H1 (cell line): ENCODE measurements at regions not wholly inside any gene's neighbourhood (a gene's known extent, or its start where the extent isn't known, plus 50 kb on each side); places are given as distances from the start of the nearest gene placed in this dataset.

Source experiments
- CTCF ChIA-PET: fragments of 300-600 bp; sonication (Branson Sonifier 250); formaldehyde crosslinking; loops from one replicate; lab custom pipeline; 2021; ENCODE audit not compliant: partially characterized antibody; lab: Charles Lee
- POLR2A ChIA-PET: fragments of 300-600 bp; sonication (Branson Sonifier 250); formaldehyde crosslinking; loops from one replicate; lab custom pipeline; 2021; ENCODE audit warnings: inconsistent platforms; ENCODE audit not compliant: partially characterized antibody; lab: Charles Lee
- DNase-seq, 2 experiments: peaks; one replicate each; pipeline versions ENCODE4 v3.0.0 to v3.0.0-alpha.2; 2010 to 2022; ENCODE audit warnings: low spot score in 2 of 2, low read depth in 1 of 2, mixed read lengths in 1 of 2
- FAIRE-seq: peaks from 2 replicates; lab custom pipeline; 2011; peaks lifted over from hg19 to GRCh38; lab: Jason Lieb, UNC
- H2AFZ ChIP-seq: 2 replicates; pipeline ENCODE4 v1.8.1; 2012; ENCODE audit warnings: low read length, inconsistent platforms
- H2AK5ac ChIP-seq: 2 replicates; pipeline ENCODE4 v1.6.1; 2013; ENCODE audit warnings: low read depth, low read length
- H2BK120ac ChIP-seq: replicated peaks from 2 replicates; pipeline ENCODE3; 2013; ENCODE audit warnings: low read depth, low read length, inconsistent platforms
- H2BK12ac ChIP-seq: 2 replicates; pipeline ENCODE4 v1.6.1; 2013; ENCODE audit warnings: low read depth, low read length
- H2BK15ac ChIP-seq: 2 replicates; pipeline ENCODE4 v1.6.1; 2013; ENCODE audit warnings: low read length
- H2BK20ac ChIP-seq: 2 replicates; pipeline ENCODE4 v1.6.1; 2013; ENCODE audit warnings: low read length
- H2BK5ac ChIP-seq: 2 replicates; pipeline ENCODE4 v1.6.1; 2013; ENCODE audit warnings: low read depth, low read length
- H3K14ac ChIP-seq: 2 replicates; pipeline ENCODE4 v1.6.1; 2013; ENCODE audit warnings: inconsistent platforms; ENCODE audit not compliant: insufficient read length
- H3K18ac ChIP-seq: 2 replicates; pipeline ENCODE4 v1.6.1; 2013; ENCODE audit warnings: low read length; ENCODE audit errors: extremely low read depth
- H3K23ac ChIP-seq: 2 replicates; pipeline ENCODE4 v1.6.1; 2013; ENCODE audit warnings: inconsistent platforms; ENCODE audit not compliant: insufficient read length
- H3K23me2 ChIP-seq: 2 replicates; pipeline ENCODE4 v1.6.1; 2013; ENCODE audit warnings: low read depth, low read length
- H3K27ac ChIP-seq: 2 replicates; pipeline ENCODE4 v1.6.1; 2011; ENCODE audit warnings: low read depth, low read length, inconsistent platforms
- H3K27me3 ChIP-seq, 4 experiments: replicated peaks in 1 of 4; 1 replicate in 1 of 4; 2 replicates in 3 of 4; pipeline versions ENCODE4 v1.6.1 to v1.8.1; 2011 to 2013; ENCODE audit warnings: low read length in 3 of 4, mild to moderate bottlenecking in 3 of 4, inconsistent platforms in 2 of 4, mixed read lengths in 2 of 4, moderate library complexity in 1 of 4; ENCODE audit not compliant: control insufficient read depth in 3 of 4, insufficient read depth in 3 of 4; ENCODE audit errors: extremely low read depth in 1 of 4
- H3K36me3 ChIP-seq, 4 experiments: 2 replicates each; pipeline versions ENCODE4 v1.6.1 to v1.8.1; 2011 to 2013; ENCODE audit warnings: mild to moderate bottlenecking in 4 of 4, low read length in 3 of 4, moderate library complexity in 2 of 4, control low read depth in 1 of 4, inconsistent platforms in 1 of 4; ENCODE audit not compliant: insufficient read depth in 4 of 4, control insufficient read depth in 2 of 4
- H3K4ac ChIP-seq: replicated peaks from 2 replicates; pipeline ENCODE3; 2013; ENCODE audit warnings: low read length, low read depth, mixed read lengths, inconsistent platforms; ENCODE audit not compliant: insufficient read length
- H3K4me1 ChIP-seq, 4 experiments: replicated peaks in 1 of 4; 1 replicate in 1 of 4; 2 replicates in 3 of 4; pipeline versions ENCODE4 v1.6.1 to v1.8.1; 2011 to 2013; ENCODE audit warnings: low read length in 3 of 4, inconsistent platforms in 2 of 4, mixed read lengths in 1 of 4; ENCODE audit not compliant: insufficient read depth in 4 of 4, control insufficient read depth in 3 of 4
- H3K4me2 ChIP-seq, 2 experiments: 2 replicates each; pipeline versions ENCODE4 v1.6.1 to v1.8.1; 2011 to 2013; ENCODE audit warnings: low read depth in 2 of 2, low read length in 2 of 2, control low read depth in 1 of 2, inconsistent platforms in 1 of 2, mild to moderate bottlenecking in 1 of 2; ENCODE audit not compliant: insufficient read depth in 1 of 2
- H3K4me3 ChIP-seq, 4 experiments: fragments of 200-600, 300-600 bp in 1 of 4; sonication (generic), shearing (Covaris generic), sonication (Bioruptor Twin) in 1 of 4; 2 replicates each; pipeline versions ENCODE4 v1.5.1 to v1.8.1; 2011 to 2016; ENCODE audit warnings: low read length in 4 of 4, low read depth in 3 of 4, control low read depth in 2 of 4, inconsistent platforms in 2 of 4, mild to moderate bottlenecking in 2 of 4, mixed read lengths in 1 of 4, moderate library complexity in 1 of 4; ENCODE audit not compliant: insufficient read depth in 2 of 4; ENCODE audit errors: extremely low read depth in 1 of 4
- H3K56ac ChIP-seq: replicated peaks from 2 replicates; pipeline ENCODE3; 2013; ENCODE audit warnings: low read depth, mild to moderate bottlenecking, mixed read lengths, low read length, inconsistent platforms; ENCODE audit not compliant: insufficient read length
- H3K79me1 ChIP-seq: 2 replicates; pipeline ENCODE4 v1.6.1; 2013; ENCODE audit warnings: low read depth, low read length, control low read depth
- H3K79me2 ChIP-seq, 2 experiments: 2 replicates each; pipeline versions ENCODE4 v1.6.1 to v1.8.1; 2012 to 2013; ENCODE audit warnings: low read length in 2 of 2, mild to moderate bottlenecking in 2 of 2, inconsistent platforms in 1 of 2; ENCODE audit not compliant: insufficient read depth in 2 of 2, control insufficient read depth in 1 of 2
- H3K9ac ChIP-seq, 4 experiments: replicated peaks in 1 of 4; 1 replicate in 1 of 4; 2 replicates in 3 of 4; pipeline versions ENCODE4 v1.6.1 to v1.8.1; 2011 to 2013; ENCODE audit warnings: low read depth in 3 of 4, low read length in 3 of 4, control low read depth in 2 of 4, mild to moderate bottlenecking in 2 of 4, moderate library complexity in 2 of 4, inconsistent platforms in 1 of 4; ENCODE audit errors: extremely low read depth in 1 of 4
- H3K9me3 ChIP-seq, 2 experiments: 2 replicates each; pipeline versions ENCODE4 v1.6.1 to v1.8.1; 2012 to 2013; ENCODE audit warnings: mild to moderate bottlenecking in 2 of 2, moderate library complexity in 2 of 2, control low read depth in 1 of 2, inconsistent platforms in 1 of 2, low read depth in 1 of 2, low read length in 1 of 2, mixed read lengths in 1 of 2; ENCODE audit not compliant: insufficient read depth in 2 of 2
- H4K20me1 ChIP-seq, 2 experiments: replicated peaks in 1 of 2; 2 replicates each; pipeline versions ENCODE3 to v1.8.1; 2011 to 2013; ENCODE audit warnings: inconsistent platforms in 2 of 2, low read length in 2 of 2, mild to moderate bottlenecking in 1 of 2; ENCODE audit not compliant: insufficient read depth in 2 of 2, control insufficient read depth in 1 of 2
- H4K5ac ChIP-seq: 2 replicates; pipeline ENCODE4 v1.6.1; 2013; ENCODE audit warnings: low read length, low read depth, mixed read lengths, inconsistent platforms; ENCODE audit not compliant: insufficient read length
- H4K8ac ChIP-seq: 2 replicates; pipeline ENCODE4 v1.8.0; 2013; ENCODE audit warnings: mild to moderate bottlenecking, moderate library complexity, low read length, inconsistent platforms; ENCODE audit not compliant: insufficient read depth; ENCODE audit errors: extremely low read depth
- H4K91ac ChIP-seq: replicated peaks from 2 replicates; pipeline ENCODE3; 2013; ENCODE audit warnings: low read length, mixed read lengths, inconsistent platforms; ENCODE audit not compliant: insufficient read length
- CBX8 ChIP-seq: fragments of 300-800, 300-1000 bp; sonication (generic); IDR thresholded peaks from 2 replicates; pipeline ENCODE4 v1.7.1; 2016; ENCODE audit warnings: low read depth, low read length, borderline replicate concordance
- CTBP2 ChIP-seq: IDR thresholded peaks from 2 replicates; pipeline ENCODE4 v1.7.0; 2011; ENCODE audit warnings: borderline replicate concordance, mild to moderate bottlenecking, moderate library complexity, mixed read lengths, low read length; ENCODE audit not compliant: insufficient read depth, insufficient read length
- CTCF ChIP-seq, 3 experiments: IDR thresholded peaks; 1 replicate in 2 of 3; 2 replicates in 1 of 3; pipeline versions ENCODE4 v1.5.1 to v1.6.1; 2011; ENCODE audit warnings: low read length in 3 of 3, mild to moderate bottlenecking in 3 of 3, inconsistent platforms in 2 of 3, low read depth in 1 of 3, moderate library complexity in 1 of 3; ENCODE audit not compliant: insufficient read depth in 1 of 3; ENCODE audit errors: control extremely low read depth in 1 of 3
- FOSL1 ChIP-seq: IDR thresholded peaks from 2 replicates; pipeline ENCODE4 v1.6.1; 2011; ENCODE audit warnings: mild to moderate bottlenecking, low read depth, low read length, moderate library complexity; ENCODE audit not compliant: insufficient read depth
- GABPA ChIP-seq: IDR thresholded peaks from 2 replicates; pipeline ENCODE4 v1.6.1; 2011; ENCODE audit warnings: mild to moderate bottlenecking, low read length, moderate library complexity, borderline replicate concordance; ENCODE audit not compliant: insufficient read depth
- JUND ChIP-seq: IDR thresholded peaks from 2 replicates; pipeline ENCODE4 v1.6.1; 2011; ENCODE audit warnings: mild to moderate bottlenecking, improper control_type of control experiment, low read length
- PHF8 ChIP-seq: fragments of 200-600 bp; sonication (generic); conservative IDR thresholded peaks from 2 replicates; pipeline ENCODE4 v1.7.1; 2012; ENCODE audit warnings: low read depth, mild to moderate bottlenecking, inconsistent platforms, low read length, moderate library complexity
- POLR2AphosphoS5 ChIP-seq: IDR thresholded peaks from 2 replicates; pipeline ENCODE4 v1.6.1; 2011; ENCODE audit warnings: low read depth, low read length
- RBBP5 ChIP-seq: IDR thresholded peaks from 2 replicates; pipeline ENCODE4 v1.7.1; 2012; ENCODE audit warnings: low read depth, mild to moderate bottlenecking, inconsistent platforms, low read length, moderate library complexity, borderline replicate concordance
- RFX5 ChIP-seq: IDR thresholded peaks from 2 replicates; pipeline ENCODE4 v1.6.1; 2011; ENCODE audit warnings: low read depth, low read length, improper control_type of control experiment, borderline replicate concordance
- SIX5 ChIP-seq: IDR thresholded peaks from 2 replicates; pipeline ENCODE4 v1.6.1; 2011; ENCODE audit warnings: mild to moderate bottlenecking, low read depth, low read length
- SP4 ChIP-seq: IDR thresholded peaks from 2 replicates; pipeline ENCODE4 v1.6.1; 2012; ENCODE audit warnings: low read length, inconsistent platforms
- TBP ChIP-seq: IDR thresholded peaks from 2 replicates; pipeline ENCODE4 v1.6.1; 2011; ENCODE audit warnings: low read depth, low read length, improper control_type of control experiment
- TEAD4 ChIP-seq: IDR thresholded peaks from 2 replicates; pipeline ENCODE4 v1.6.1; 2012; ENCODE audit warnings: low read depth, low read length, inconsistent platforms, mixed read lengths

GRCh38 chr4:83831588-83831987 is 295.7 kb downstream of the GPAT3 start:
- Histone ChIP-seq H2BK12ac (no peak overlapping the region), H3K23ac (no peak overlapping the region), H3K27me3 (no peaks in the 10 kb centered on the region), H2BK5ac (no peak overlapping the region), H3K18ac (no peak overlapping the region), H3K4me3 (no peak overlapping the region), H2BK15ac (no peak overlapping the region), H3K36me3 (no peaks in the 10 kb centered on the region), H3K9me3 (no peaks in the 10 kb centered on the region), H2BK20ac (no peak overlapping the region), H3K4ac (no peak overlapping the region), H2AK5ac (no peak overlapping the region), H3K9ac (no peak overlapping the region), H3K4me1 (no peaks in the 10 kb centered on the region), H3K4me2 (no peak overlapping the region), H3K27ac (no peak overlapping the region), H2AFZ (no peak overlapping the region), H2BK120ac (no peak overlapping the region), H3K56ac (no peak overlapping the region), H4K5ac (no peak overlapping the region), H4K20me1 (no peaks in the 10 kb centered on the region), H3K79me2 (no peaks in the 10 kb centered on the region), H4K91ac (no peak overlapping the region), H3K23me2 (no peaks in the 10 kb centered on the region), H3K79me1 (no peaks in the 10 kb centered on the region), H4K8ac (no peak overlapping the region), H3K14ac (no peak overlapping the region)
- CTCF ChIA-PET, result interaction anchor here (1.6 kb wide), 1 partner anchor 12 kb away, joined by 3 read pairs; no protein-coding TSS in a partner anchor
- POLR2A ChIA-PET, result no interaction called here
- FAIRE-seq (no peak), DNase-seq (no peak)
- TF ChIP-seq TEAD4 (no peak), CTCF (IDR thresholded peaks at IDR 0.05; ENCODE audit: control extremely low read depth in 1 of 3, insufficient read depth in 1 of 3, low read depth in 1 of 3, low read length in 3 of 3) (no peak), POLR2AphosphoS5 (no peak), FOSL1 (no peak), RBBP5 (no peak), CBX8 (no peak), RFX5 (no peak), CTBP2 (no peak), TBP (no peak), SP4 (no peak), JUND (no peak), SIX5 (no peak), GABPA (no peak), PHF8 (no peak)
